ENCODE measurements at regions not wholly inside any gene's neighbourhood (a gene's known extent, or its start where the extent isn't known, plus 50 kb on each side); places are given as distances from the start of the nearest gene placed in this dataset.
A peak's percentile ranks its signal among the peaks of the same experiment; 100 is the strongest.
"Not testable (repeated sequence)": the region's sequence is repeated elsewhere in the genome, so short reads cannot be mapped to it uniquely, and the experiment has no call there.

- no peak for DNase-seq (ENCODE audit: low spot score)
- no peak for FAIRE-seq
These were observed 434.1 kb downstream of the DTWD2 start for GRCh38 chr5:118554241-118554640.

DNA sequence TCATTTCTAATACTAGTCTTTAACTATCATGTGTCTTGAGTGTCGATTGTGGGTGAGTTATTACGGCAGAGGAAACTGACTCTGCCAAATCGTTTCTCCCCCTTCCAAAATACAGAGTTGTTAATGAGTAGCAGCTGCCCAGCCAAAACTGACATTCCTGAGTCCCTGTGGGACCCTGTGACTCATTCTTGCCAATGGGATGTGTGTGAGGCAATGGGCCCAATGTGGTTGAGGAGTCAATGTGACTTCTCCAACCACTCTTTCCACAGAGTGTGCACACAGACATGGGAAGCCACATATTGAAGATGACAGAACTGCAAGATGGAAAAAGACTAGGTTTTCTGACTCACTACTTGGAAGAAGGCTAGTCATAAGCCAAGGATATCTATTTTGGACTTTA lies 434.7 kb downstream of the DTWD2 start:
- DNase-seq (ENCODE audit: low spot score) (peak; percentile 88), FAIRE-seq (peak; percentile 99)

DNA sequence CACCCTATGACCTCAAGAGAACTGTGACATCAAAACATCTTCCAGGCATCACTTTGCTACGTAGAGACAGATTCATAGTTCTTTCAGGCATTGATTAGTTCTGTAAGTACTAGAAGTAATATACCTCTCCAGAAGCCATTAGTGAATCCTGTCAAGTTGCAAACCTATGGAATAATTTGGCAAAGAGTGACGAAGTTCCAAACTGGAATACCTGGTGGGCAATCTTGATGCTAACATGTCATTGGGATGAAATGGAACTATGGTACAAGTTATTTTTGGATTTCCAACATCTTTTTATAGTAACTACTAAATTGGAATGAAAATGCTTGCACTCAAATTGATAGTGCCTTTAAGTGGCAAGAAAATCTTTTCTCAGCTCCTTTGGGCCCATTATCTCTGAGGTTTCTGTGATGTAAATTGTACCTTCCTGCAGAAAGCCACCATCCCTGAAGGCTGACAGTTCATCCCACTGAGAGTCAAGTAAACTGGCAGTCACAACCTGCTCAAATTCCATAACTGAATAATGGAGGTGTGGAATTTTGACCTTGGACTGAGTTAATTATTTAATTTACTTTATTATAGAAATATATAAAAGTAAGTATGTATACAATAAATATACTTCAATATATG lies 435.5 kb downstream of the DTWD2 start:
- DNase-seq (ENCODE audit: low spot score) (no peak), FAIRE-seq (no peak)

DNA sequence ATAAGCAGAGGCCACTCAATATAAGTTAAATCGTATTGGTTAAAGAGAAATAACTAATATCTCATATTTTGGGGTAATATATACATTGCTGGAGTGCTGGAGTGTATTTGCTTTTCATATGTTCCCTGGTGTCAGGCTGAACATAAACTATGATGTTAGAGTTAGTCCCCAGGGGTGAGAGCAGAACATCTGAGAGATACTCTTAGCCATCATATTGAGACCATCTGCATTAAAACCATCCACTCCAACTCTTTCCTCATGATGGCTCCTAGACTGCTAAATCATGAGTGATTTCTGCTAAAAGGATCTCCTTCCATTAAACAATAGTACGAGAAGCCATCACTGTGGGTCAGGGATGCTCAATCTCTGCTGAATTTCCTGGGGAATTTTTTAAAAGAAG lies 436.2 kb downstream of the DTWD2 start:
- no peak for FAIRE-seq
- DNase-seq (ENCODE audit: low spot score): no peak

GRCh38 chr5:118551716-118552115 lies 436.6 kb downstream of the DTWD2 start:
- FAIRE-seq (no peak), DNase-seq (ENCODE audit: low spot score) (no peak)

DNA sequence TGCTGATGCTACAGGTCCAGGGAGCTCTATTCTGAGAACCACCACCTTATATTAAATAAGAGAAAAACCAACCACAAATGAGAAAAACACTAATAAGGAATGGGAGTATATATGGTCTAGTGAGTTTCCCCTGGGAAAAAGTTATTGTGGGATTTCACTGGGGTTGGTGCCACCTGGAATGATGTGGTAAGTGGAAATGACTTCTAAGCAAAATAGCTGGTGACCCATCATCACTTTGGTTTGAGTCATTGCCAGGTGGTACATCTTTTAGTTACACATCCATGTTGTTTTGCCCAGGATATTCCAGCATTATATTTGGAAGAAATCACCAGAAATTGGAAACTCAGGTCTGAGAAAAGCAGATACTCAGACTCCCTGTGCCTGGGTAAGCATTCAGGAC lies 437.3 kb downstream of the DTWD2 start:
- FAIRE-seq (peak; percentile 94), DNase-seq (ENCODE audit: low spot score) (peak; percentile 48)

- FAIRE-seq (peak; percentile 85), DNase-seq (ENCODE audit: low spot score) (peak; percentile 24)
These were observed 439.3 kb downstream of the DTWD2 start for GRCh38 chr5:118548761-118549720.

DNA sequence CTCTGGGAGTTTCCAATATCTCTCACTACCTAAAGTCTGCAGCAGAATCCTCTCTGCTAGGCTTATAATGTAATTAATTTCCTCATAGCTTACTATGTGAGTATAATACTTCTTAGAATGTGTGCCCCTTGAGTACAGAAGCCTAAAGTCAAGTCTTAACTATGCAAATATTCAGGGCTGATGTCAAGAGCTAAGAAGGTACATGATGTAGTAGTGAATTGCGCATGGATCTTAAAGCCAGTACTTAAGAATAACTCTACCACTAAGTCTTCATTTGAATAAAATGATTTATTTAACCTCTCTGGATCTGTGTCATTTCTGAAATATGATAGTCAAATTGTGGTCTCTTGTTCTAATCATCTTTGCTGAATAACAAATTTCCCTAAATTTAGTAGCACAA lies 442.9 kb downstream of the DTWD2 start:
- DNase-seq (ENCODE audit: low spot score) (no peak), FAIRE-seq (no peak)

GRCh38 chr5:118544887-118545449 lies 443.4 kb downstream of the DTWD2 start:
- FAIRE-seq (no peak), DNase-seq (ENCODE audit: low spot score) (no peak)

- DNase-seq (ENCODE audit: low spot score): no peak
- FAIRE-seq: no peak
These were observed 454.4 kb downstream of the DTWD2 start for GRCh38 chr5:118533923-118534322.

- FAIRE-seq (no peak), DNase-seq (ENCODE audit: low spot score) (no peak)
These were observed 455.2 kb downstream of the DTWD2 start for GRCh38 chr5:118533156-118533555.

DNA sequence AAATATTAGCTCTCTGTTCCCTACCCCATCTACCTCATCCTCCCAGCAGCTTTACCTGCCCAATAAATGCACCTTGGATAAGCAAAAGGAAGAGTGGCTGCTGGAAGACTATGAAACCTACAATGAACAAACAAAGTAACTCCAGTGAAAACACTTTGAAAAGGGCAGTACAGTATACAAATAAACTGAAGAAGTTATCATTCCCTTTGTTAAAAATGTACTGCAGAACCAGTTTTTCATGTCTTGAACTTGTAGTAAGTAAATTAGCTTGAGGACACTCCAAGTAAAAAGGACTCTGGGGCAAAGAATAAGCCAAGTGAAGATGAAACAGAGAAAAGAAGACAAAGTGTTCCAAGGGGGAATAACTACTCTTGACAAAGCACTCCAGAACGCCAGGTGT lies 457.1 kb downstream of the DTWD2 start:
- DNase-seq (ENCODE audit: low spot score): no peak
- FAIRE-seq: no peak

GRCh38 chr5:118529361-118530144 lies 458.8 kb downstream of the DTWD2 start:
- no peak for DNase-seq (ENCODE audit: low spot score)
- FAIRE-seq: no peak

- FAIRE-seq (no peak), DNase-seq (ENCODE audit: low spot score) (no peak)
These were observed 465.7 kb downstream of the DTWD2 start for GRCh38 chr5:118522626-118523025.

- FAIRE-seq (no peak), DNase-seq (ENCODE audit: low spot score) (no peak)
These were observed 467.5 kb downstream of the DTWD2 start for GRCh38 chr5:118520771-118521415.

GRCh38 chr5:118519466-118519865 lies 468.9 kb downstream of the DTWD2 start:
- FAIRE-seq (no peak), DNase-seq (ENCODE audit: low spot score) (no peak)

DNA sequence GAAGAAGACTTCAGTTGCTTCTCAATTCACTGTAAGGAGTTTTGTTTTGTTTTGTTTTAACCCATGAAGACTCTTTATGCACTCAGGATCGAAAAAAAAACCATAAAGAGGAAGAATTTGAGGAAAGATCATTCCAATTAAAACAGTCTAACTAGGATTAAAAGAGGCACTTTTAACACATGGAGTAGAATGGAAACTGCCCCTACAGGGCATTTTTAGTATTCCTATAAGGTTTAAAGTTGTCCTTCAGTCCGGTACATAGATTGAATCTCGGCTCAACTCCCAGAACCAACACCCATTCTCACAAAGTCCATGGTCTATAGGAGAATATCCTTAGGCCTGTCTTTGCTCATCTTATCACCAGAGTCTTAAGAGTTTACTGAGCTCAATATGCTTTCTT lies 469.6 kb downstream of the DTWD2 start:
- DNase-seq (ENCODE audit: low spot score) (no peak), FAIRE-seq (no peak)

GRCh38 chr5:118511846-118512245 lies 476.5 kb downstream of the DTWD2 start:
- no peak for FAIRE-seq
- no peak for DNase-seq (ENCODE audit: low spot score)

DNA sequence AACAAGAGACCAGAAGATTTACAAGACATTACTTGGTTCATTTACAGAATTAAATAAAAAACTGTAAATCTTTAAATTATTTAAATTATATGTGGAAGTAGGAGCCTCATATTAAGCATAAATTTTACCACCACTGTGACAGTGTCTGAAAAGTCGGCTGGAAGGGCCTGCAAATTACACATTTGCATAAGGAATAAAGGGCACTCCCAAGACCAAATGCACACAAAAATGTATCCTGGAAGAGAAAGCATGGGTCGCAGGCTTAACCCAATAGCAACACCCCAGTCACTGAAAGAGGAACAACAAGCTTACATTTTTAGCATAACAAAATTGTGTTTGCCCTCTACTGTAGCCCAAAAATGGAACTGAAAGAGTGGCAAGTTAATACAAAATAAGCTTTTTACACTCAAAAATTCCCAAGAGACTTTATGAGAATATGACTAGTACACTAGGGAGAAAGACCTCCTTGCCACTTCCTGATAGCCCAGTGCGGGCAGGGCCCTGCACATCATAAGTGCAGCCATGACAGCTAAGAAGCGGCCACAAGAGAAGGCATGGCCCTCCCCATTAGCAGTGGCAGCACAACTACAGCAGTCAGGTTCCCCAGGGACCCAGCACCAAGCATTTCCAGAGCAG lies 482.0 kb downstream of the DTWD2 start:
- DNase-seq (ENCODE audit: low spot score) (no peak), FAIRE-seq (no peak)

DNA sequence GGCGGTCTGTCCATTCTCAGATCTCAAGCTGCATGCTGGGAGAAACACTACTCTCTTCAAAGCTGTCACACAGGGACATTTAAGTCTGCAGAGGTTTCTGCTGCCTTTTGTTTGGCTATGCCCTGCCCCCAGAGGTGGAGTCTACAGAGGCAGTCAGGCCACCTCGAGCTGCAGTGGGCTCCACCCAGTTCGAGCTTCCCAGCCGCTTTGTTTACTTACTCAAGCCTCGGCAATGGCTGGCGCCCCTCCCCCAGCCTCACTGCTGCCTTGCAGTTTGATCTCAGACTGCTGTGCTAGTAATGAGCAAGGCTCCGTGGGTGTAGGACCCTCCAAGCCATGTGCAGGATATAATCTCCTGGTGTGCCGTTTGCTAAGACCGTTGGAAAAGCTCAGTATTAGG lies 486.1 kb downstream of the DTWD2 start:
- not testable (repeated sequence) for DNase-seq (ENCODE audit: low spot score); FAIRE-seq

DNA sequence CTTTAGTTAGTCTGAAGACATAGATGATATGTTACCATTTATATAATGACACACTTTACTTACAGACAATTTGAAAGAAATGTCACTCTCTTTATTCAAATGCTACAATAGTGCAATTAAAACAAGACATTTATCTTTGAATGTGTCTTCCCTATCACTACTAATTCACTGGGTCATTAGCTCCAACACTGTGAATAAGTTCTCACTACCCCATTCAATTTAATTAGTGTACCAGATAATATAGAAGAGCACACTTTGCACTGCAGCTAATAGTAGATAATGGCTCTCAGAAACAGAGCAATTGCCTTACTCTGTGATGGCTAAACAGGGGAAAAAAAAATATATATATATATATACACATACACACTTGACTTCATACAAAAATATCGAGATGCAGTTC lies 497.0 kb downstream of the DTWD2 start:
- DNase-seq (ENCODE audit: low spot score) (no peak), FAIRE-seq (no peak)

All from RCC 7860 (cell line).